ENCODE measurements at regions not wholly inside any gene's neighbourhood (a gene's known extent, or its start where the extent isn't known, plus 50 kb on each side); places are given as distances from the start of the nearest gene placed in this dataset.
"Not testable (repeated sequence)": the region's sequence is repeated elsewhere in the genome, so short reads cannot be mapped to it uniquely, and the experiment has no call there.

- no peak for DNase-seq
Observed at GRCh38 chr9:82404881-82405280, 416.3 kb downstream of the SPATA31D1 start.

GRCh38 chr9:82406456-82407085, 418.0 kb downstream of the SPATA31D1 start:
- DNase-seq: no peak

- DNase-seq: no peak
Observed at GRCh38 chr9:82410306-82410705, 421.7 kb downstream of the SPATA31D1 start.

- DNase-seq: no peak
Observed at GRCh38 chr9:82410866-82411265, 422.3 kb downstream of the SPATA31D1 start.

GRCh38 chr9:82412586-82413305, 424.2 kb downstream of the SPATA31D1 start:
- no peak for DNase-seq

- DNase-seq: no peak
Observed at GRCh38 chr9:82417501-82417900, 428.9 kb downstream of the SPATA31D1 start.

- DNase-seq: no peak
Observed at GRCh38 chr9:82418334-82418733, 429.8 kb downstream of the SPATA31D1 start.

- no peak for DNase-seq
Observed at GRCh38 chr9:82419696-82420486, 431.3 kb downstream of the SPATA31D1 start.

- DNase-seq: no peak
Observed at GRCh38 chr9:82421498-82421897, 432.9 kb downstream of the SPATA31D1 start.

- DNase-seq: no peak
Observed at GRCh38 chr9:82423700-82424099, 435.1 kb downstream of the SPATA31D1 start.

- DNase-seq: no peak
Observed at GRCh38 chr9:82424599-82425120, 436.1 kb downstream of the SPATA31D1 start.

GRCh38 chr9:82431121-82431520, 442.5 kb downstream of the SPATA31D1 start:
- no peak for DNase-seq

- not testable (repeated sequence) for DNase-seq
Observed at GRCh38 chr9:82433290-82433931, 444.8 kb downstream of the SPATA31D1 start.

- no peak for DNase-seq
Observed at GRCh38 chr9:82436475-82436874, 447.9 kb downstream of the SPATA31D1 start.

- DNase-seq: not testable (repeated sequence)
Observed at GRCh38 chr9:82437183-82437582, 448.6 kb downstream of the SPATA31D1 start.

GRCh38 chr9:82438581-82438980, 450.0 kb downstream of the SPATA31D1 start:
- DNase-seq: no peak

- DNase-seq: no peak
Observed at GRCh38 chr9:82443312-82443711, 454.7 kb downstream of the SPATA31D1 start.

GRCh38 chr9:82445556-82445955, 457.0 kb downstream of the SPATA31D1 start:
- no peak for DNase-seq

GRCh38 chr9:82447343-82447742, 458.8 kb downstream of the SPATA31D1 start:
- DNase-seq: no peak

GRCh38 chr9:82449986-82450385, 461.4 kb downstream of the SPATA31D1 start:
- no peak for DNase-seq

- no peak for DNase-seq
Observed at GRCh38 chr9:82454509-82455190, 466.1 kb downstream of the SPATA31D1 start.

GRCh38 chr9:82456642-82457041, 468.1 kb downstream of the SPATA31D1 start:
- DNase-seq: no peak

All from CD4-positive, alpha-beta T cell treated with Interferon alpha-2 for 1 hour (primary cell).